GM18951 (cell line): ENCODE measurements at regions not wholly inside any gene's neighbourhood (a gene's known extent, or its start where the extent isn't known, plus 50 kb on each side); places are given as distances from the start of the nearest gene placed in this dataset.

ENCODE experiments used
- POLR2A ChIP-seq: IDR thresholded peaks from 4 replicates; pipeline ENCODE4 v1.6.1; 2011; ENCODE audit warnings: mild to moderate bottlenecking; ENCODE audit not compliant: insufficient read length, insufficient read depth; ENCODE audit errors: extremely low read depth
- in situ Hi-C: fragments of 300-500 bp; cut with MboI; formaldehyde crosslinking; loops from one replicate; pipeline ENCODE4 v1.12.0; 2022; ENCODE audit warnings: low sequenced_read_pairs, mixed read lengths, inconsistent platforms; ENCODE audit not compliant: unreplicated experiment

DNA sequence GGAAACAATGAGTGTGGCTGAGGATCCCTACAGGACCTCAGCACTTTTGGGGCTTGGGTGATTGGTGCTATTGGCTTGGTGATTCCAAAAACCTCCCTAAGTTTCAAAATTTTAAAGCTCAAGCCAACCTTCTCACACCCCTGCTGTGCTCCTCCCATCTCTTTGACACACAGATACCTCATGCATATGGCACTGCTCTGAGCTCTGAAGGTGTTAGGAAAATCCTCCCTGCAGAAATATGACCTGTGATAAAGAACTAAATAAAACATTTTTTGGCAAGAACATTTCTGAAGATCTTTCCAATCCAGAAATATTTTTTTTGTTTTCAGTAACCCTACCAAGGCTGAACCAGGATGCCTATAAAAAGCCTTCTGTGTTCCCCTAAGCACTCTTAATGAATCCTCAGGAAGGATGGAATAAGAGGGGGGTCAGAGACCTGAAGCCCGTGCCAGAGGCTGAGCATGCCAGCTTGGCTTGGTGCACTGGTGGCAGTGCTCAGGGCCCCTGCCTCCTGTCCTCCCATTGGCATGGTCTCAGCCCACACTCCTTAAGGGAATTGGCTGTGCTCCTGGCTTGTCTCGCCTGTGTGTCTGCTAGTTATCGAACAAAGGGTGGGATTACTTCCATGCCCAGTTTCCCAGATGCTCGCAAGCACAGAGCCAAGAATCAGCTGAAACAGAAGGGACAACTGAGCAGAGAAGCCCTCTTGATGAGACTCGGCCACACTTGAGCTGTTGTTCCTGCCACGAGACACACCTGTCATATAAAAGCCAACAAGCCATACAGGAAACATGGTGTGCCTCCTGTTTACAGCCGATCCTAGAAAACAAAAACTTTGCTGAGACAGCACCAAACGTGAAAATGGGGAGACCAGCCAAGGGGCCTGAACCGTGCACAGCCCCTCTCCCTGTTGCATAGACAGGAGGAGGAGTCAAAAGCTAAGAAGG is 132.7 kb upstream of the EEA1 start:
- no peak for TF ChIP-seq POLR2A

DNA sequence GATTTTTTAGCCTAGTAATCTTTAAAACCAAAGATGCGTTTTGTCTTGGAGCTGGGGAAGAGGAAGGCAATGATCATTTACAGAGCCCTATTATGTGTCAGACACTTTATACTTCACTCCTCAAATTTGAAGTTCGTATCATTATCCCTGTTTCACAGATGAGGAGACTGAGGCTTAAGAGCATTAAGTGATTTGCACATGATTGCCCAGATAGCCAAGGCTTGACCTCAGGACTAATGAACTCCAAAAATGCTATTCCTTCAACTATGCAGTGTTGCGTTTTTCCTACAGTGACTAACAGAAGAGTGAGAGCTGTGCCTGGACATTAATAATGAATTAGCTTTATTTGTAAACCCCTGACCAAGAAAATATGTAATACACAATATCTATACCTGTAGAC is 136.8 kb upstream of the EEA1 start:
- TF ChIP-seq POLR2A, result no peak
- in situ Hi-C loops, result no loop called here

More for the DNA sequence above, 132.7 kb upstream of the EEA1 start:
- in situ Hi-C loops, result no loop called here

DNA sequence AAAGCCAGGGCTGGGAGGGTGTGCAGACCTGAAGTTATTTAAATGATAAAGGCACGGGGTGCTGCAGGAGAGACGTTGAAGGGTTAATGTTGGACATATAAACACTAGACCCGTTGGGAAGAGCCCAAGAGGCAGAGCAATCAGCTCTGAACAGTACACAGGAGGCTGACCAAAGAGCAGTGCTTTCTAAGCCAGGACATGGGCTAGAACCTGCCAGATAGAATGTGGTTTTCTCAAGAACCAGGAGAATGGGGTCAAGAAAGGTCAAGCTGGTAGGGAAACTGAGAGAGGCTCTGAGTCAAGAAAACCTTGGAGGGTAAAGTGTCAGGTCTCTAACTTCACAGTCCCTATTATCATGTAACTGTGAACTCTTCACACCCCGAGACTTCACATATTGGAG is 143.2 kb upstream of the EEA1 start:
- in situ Hi-C loops, result no loop called here
- TF ChIP-seq POLR2A, result no peak

DNA sequence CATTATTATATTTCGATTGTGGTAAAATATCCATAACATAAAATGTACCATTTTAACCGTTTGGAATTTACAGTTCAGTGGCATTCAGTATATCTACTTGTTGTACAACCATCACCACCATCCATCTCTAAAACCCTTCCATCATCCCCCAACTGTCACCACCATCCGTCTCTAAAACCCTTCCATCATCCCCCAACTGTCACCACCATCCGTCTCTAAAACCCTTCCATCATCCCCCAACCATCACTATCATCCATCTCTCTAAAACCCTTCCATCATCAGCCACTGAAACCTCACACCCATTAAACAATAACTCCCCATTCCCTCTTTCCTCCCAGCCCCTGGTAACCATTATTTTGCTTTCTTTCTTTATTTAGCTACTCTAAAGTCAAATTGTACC is 144.2 kb upstream of the EEA1 start:
- TF ChIP-seq POLR2A, result no peak
- in situ Hi-C loops, result no loop called here

DNA sequence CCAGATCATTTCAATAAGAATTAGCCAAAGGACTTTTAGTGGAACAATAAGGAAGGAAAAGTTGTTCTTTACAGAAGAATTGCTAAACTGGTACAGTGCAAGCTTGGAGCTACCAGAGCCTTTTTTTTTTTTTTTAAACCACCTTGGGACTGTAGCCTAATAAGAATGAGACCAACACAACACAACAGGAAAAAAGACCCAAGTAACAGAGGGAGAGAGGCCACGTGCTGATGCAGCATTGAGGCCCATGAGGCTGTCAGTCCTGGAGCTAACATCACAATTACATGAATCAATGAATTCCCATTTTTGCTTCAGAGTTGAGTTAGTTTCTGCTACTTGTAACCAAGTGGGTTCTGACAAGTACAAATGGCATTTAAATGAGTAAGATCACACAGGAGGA is 149.0 kb upstream of the EEA1 start:
- TF ChIP-seq POLR2A, result no peak
- in situ Hi-C loops, result no loop called here

DNA sequence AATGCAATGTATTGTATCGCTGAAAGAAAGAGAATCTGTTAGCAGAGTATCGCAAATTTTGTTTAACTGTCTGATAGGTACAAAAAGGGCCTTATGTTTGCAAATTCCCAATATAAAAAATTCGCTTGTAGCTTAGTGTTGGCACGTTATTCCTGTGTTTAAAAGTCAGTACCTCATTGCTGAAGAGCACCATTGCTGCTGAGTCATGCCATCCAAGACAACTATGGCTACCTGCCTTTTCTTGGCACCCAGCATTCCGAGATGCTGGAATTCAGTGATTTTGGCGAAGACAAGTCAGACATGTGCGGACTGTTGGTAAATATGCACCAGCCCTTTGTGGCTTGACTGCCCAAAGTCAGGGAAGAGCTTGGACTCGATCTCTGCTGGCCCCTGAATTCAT is 149.5 kb upstream of the EEA1 start:
- TF ChIP-seq POLR2A, result no peak
- in situ Hi-C loops, result no loop called here

DNA sequence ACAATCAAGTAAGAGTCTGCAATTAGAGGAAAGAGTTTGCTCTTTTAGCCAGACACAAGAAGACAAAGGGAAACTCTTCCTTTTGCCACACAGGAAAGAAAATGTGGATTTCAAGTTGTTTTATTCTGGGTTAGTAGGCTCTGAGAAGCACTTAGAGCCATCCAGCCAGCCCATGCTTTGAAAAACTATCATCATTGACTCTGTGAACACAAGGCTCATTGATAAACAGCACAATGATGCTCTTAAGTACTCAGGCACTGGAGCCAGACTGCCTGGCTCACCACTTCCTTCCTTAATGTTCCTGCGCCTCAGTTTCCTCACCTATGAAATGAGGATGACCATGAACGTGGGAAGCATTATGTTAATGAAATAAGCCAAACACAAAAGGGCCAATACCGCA is 150.2 kb upstream of the EEA1 start:
- TF ChIP-seq POLR2A, result no peak
- in situ Hi-C loops, result no loop called here

DNA sequence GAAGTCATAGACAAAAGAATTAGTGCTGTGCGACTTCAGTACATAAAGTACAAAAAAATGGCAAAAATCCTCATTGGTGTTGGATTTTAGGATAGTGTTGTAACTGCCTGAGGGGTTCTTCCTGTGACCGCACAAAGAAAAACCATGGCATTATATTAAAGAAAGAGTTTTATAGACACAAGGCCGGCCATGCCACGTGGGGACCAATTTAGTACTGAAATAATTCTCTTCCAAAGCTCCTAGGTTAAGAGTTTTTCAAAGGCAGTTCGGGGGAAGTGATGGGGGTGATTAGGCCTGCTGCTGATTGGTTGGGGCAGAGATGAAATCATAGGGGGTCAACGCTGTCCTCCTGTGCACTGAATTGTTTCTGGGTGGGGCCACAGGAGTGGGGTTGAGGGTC is 150.9 kb upstream of the EEA1 start:
- TF ChIP-seq POLR2A, result no peak
- in situ Hi-C loops, result no loop called here

DNA sequence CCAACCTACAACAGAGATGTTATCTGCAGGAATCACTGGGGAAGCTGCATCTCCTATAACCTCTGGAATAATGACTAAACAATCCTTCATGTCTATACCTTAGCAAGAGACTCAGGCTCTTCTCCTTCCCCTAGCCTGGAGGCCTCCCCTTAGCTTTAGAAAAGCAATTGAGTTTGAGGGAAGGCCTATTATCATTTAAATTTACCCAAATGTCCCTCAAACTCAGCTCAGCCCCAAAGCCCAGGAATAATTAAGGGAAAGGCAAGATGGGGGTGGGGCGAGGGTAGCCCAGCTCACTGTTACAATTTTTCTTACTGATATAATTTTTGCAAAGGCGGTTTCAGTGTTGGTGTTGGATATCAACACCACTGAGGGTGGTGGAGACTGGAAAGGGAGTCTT is 151.4 kb upstream of the EEA1 start:
- TF ChIP-seq POLR2A, result no peak
- in situ Hi-C loops, result no loop called here

DNA sequence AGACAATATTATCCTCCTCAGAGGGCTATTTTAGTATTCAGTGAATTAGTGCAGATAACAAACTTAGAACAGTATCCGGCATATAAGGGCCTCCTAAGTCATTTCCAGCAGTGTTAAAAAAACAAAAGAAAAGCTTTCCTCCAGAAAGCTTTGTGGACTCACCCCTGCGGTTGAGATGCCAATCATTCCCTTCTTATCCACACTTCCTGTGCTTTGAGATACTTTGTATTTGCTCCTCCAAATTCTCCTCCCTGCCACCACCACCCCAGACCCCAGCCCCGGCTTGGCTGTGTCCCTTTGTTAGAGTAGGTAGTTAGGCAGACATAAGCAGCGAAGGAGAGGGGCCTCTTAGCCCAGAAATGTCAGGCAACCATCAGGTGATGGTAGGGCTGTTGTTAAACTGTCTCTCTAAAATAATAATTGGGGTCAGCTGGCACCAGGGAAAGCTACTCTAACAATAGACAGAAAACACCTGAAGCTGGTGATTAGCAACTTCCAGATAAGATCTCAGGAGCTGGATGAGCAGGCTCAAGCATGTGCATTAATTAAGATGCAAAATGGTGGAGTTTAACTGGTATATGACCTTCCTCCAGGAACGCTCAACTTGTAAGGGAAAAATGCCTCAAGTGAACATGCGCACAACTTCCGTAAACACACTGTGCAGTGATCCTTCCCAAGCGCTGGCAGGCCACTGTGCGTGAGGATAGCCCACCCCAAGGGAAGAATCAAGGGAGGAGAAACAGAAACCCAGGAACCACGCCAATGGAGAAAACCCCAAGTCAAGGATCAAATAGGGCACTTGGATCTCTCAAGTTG is 152.1 kb upstream of the EEA1 start:
- in situ Hi-C loops, result no loop called here
- no peak for TF ChIP-seq POLR2A

DNA sequence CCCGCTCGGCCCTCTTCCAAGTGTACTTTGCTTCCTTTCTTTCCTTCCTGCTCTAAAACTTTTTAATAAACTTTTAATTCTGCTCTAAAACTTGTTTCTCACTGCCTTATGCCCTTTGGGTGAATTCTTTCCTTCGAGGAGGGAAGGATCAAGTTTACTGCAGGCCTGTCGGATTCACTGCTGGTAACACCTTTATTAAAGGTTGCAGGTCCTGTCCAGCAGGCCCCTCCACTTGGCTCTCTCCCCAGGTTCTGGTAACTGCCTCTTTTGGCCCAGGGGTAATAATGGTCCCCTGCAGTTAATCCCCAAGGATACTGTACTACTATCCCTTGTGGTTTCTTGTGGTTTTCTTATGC is 152.7 kb upstream of the EEA1 start:
- in situ Hi-C loops, result no loop called here
- TF ChIP-seq POLR2A, result no peak

DNA sequence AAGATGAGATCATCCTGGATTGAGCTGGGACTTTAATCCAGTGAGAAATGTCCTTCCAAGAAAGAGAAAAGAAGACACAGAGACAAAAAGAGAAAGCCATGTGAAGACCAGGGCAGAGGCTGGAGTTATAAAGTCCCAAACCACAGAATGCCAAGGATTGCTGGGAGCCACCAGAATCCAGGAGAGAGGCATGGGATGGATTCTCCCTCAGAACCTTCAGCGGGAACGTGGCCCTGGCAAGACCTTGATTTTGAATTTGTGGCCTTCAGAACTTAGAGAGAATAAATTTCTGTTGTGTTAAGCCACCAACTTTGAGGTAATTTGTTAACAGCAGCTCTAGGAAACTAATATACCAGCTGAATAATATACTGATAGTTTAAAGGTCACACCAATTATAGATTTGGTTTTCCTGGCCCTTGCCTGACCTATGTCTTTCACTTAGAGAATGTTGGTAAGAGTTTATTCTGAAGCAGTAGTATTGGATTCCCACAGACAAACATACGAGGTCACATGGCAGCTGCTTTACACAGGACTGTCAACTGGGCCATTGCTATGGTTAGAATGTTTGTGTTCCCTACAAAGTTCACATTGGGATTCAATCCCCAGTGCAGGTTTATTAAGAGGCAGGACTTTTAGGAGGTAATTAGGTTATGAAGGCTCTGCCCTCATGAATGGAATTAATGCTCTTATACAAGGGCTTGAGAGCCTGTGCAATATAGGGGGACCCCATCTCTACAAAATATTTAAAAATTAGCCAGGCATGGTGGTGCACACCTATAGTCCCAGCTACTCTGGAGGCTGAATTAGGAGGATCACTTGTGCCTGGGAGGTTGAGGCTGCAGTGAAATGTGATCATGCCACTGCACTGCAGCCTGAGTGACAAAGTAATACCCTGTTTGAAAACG is 156.5 kb upstream of the EEA1 start:
- TF ChIP-seq POLR2A, result no peak
- in situ Hi-C loops, result no loop called here

DNA sequence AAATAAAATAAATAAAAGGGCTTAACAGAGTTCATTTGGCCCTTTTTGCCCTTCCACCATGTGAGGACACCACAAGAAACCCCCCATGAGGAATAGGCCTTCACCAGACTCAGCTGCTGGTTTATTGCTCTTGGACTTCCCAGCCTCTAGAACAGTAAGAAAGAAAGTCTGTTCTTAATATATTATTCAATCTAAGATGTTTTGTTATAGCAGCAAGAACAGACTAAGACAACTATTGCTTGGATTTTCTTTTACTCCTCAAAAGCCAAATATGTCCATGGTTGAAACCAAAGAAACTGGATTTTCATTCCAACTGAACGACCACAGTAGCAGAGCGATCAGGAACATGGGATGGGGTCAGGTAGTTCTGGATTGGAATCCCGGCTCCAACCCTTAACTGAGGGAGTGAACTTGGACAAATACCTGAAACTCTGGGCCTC is 157.2 kb upstream of the EEA1 start:
- no peak for TF ChIP-seq POLR2A
- in situ Hi-C loops, result no loop called here
